ENCODE measurements at regions not wholly inside any gene's neighbourhood (a gene's known extent, or its start where the extent isn't known, plus 50 kb on each side); places are given as distances from the start of the nearest gene placed in this dataset.
"Not testable (repeated sequence)": the region's sequence is repeated elsewhere in the genome, so short reads cannot be mapped to it uniquely, and the experiment has no call there.

DNA sequence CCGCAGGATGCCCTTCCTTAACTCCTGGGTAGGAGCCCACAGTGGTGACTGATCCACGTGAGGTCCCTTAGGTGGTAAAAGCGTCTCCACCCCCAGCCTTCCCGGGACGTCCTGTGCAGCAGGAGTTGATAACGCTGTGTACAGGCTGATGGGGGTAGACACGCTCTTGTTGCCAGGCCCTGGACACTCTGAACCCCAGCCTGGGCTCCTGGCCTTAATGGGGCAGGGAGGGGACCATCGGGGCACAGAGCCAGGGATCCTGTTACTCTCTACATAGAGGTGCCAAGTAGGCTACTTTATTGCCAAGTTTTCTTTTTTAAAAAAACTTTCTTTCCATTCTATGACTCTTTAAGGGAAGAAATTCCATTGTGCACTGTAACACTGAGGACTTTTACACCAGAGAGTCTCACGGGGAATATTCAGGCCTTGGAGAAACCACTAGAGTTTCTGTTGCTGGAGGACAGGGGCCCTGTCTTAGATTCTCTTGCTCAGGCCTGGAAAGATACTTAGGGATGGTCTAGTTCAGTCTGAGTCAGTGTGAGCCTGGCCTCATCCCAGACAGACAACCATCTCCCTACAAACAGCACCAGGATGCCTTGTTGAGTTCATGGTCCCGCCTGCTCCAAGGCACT lies 104.3 kb upstream of the RNU6-1 start:
- in situ Hi-C loops (cut with HindIII; ENCODE audit: low sequenced_read_pairs) = no loop called here

DNA sequence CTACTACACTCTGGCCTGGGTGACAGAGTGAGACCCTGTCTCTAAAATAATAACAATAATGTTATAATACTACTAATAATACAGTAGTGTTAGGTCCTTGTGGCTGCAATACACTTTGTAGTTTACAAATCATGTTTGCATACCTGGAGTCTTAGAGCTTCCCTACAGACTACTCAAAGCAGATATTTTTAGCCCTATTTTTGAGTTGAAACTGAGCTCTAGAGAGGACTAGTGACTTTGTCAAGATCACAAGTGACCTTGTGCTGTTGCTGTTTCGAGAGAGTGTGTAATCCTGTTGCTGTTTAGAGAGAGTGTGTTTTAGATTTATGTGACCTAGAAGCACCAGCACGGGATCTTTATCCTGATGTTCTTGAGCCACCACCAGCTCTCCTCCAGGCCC lies 105.3 kb upstream of the RNU6-1 start:
- in situ Hi-C loops (cut with HindIII; ENCODE audit: low sequenced_read_pairs) = no loop called here

DNA sequence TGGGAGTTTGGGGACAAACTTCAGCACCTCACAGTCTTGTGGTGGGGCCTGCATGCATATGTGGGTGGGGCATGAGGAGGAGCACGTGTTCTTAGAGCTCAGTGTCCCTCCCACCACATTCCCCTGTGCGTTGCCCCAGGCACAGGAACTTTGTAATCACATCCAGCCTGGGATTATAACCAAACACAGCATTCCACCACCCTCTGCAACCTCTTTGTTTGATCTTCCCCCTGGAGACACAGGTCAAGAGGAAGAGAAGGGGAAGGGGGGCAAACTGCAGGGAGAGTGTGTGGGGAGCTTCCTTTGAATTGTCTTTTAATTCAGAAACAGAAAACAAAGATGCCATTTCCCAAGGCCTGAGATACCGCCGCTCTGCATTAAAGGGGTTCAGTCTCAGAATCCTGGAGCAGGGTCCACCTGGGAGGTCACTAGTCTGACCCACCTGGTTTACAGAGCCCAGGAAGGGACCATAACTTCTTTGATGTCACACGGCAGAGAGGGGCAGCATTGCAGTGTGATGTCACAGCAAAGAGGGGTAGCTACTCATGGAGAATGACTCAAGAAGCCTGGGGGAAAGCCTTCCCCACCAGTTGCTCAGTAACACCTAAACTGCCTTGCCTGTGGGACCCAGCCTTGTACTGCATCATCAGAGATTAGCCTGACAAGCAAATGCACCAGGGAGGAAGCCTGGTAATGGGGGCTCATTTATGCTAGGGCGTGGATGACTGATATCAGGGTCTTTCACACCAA lies 106.3 kb upstream of the RNU6-1 start:
- in situ Hi-C loops (cut with HindIII; ENCODE audit: low sequenced_read_pairs) = no loop called here

DNA sequence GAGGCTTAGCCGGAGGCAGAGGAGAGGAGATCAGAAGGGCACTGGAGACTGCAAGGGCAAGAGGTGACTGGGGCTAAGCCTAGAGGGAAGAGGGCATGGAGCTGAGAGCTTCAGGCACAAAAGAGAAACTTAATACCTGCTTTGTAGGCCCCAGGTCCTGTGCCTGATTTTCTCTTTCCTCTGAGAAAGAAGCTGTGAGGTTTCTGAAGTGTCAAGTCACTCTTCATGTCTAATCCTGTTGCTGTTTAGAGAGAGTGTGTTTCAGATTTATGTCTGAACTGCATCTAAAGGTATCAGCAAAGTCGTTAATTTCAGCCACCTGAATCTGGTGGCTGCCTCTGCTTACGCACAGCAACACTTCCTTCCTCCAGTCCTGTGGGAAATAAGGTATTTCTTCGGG lies 106.9 kb upstream of the RNU6-1 start:
- in situ Hi-C loops (cut with HindIII; ENCODE audit: low sequenced_read_pairs) = no loop called here

DNA sequence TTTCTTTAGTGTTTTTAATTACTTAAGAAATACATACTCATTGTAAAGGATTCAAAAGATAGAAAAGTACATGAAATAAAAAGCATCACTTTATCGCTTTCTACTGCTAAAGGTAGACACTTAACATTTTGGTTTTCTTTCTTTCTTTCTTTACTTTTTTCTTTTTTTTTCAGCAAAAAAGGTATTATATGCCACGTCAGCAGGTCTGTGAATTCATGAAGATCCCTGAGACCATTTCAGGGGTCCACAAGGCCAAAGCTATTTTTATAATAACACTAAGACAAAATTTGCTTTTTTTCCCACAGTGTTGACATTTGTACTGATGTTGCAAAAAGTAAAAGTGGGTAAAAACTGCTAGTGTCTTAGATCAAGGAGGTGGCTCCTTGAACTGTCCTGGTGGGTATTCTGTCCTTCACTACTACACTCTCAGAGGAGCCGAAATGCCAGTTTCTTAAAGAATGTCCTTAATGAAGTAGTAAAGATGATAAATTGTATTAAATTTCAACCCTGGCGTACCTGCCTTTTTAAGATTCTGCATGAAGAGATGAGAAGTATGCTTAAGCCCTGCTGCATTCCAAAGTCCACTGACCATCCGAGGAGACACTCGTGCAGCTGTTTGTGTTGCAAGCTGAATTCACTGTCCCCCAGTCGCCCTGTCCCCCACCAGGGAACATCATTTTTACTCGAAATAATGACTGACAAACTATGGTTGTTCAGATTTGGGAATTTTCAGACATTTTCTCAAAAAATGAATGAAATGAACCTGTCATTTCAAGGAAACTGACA lies 106.7 kb upstream of the PIAS1 start:
- in situ Hi-C loops (cut with HindIII; ENCODE audit: low sequenced_read_pairs) = no loop called here

DNA sequence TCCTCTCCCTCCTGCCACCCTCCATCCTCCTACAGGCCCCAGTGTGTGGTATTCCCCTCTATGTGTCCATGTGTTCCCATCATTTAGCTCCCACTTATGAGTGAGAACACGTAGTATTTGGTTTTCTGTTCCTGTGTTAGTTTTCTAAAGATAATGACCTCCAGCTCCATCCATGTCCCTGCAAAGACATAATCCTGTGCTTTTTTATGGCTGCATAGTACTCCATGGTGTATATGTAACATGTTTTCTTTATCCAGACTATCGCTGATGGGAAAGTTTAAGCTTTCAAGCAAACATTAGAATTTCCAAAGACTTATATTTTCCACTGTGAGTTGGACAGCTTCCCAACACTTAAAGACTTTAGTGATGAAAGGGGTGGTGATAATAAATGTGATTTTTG lies 105.9 kb upstream of the PIAS1 start:
- in situ Hi-C loops (cut with HindIII; ENCODE audit: low sequenced_read_pairs) = no loop called here

DNA sequence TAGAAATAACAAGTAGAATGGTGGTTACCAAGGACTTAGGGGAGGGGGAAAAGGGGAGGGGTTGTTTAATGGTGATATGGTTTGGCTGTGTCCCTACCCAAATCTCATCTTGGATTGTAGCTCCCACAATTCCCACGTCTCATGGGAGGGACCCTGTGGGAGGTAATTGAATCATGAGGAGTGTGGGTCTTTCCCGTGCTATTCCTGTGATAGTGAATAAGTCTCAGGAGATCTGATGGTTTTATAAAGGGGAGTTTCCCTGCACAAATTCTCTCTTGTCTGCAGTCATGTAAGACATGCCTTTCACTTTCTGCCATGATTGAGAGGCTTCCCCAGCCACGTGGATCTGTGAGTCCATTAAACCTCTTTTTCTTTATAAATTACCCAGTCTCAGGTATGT lies 102.9 kb upstream of the PIAS1 start:
- in situ Hi-C loops (cut with HindIII; ENCODE audit: low sequenced_read_pairs) = not testable (repeated sequence)

DNA sequence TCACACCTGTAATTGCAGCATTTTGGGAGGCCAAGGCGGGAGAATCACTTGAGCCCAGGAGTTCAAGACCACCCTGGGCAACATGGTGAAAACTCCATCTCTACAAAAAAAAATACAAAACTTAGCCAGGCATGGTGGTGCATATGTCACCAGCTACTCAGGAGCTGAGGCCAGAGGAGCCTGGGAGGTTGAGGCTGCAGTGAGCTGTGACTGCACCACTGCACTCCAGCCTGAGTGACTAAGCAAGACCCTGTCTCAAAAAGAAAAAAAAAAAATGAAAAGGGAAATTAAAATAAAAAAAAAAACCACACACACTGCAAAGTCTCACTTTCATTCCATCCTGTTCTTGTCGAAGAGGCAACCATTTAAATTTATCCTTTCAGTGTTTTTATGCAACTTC lies 100.8 kb upstream of the PIAS1 start:
- in situ Hi-C loops (cut with HindIII; ENCODE audit: low sequenced_read_pairs) = no loop called here

GRCh38 chr15:67955252-67955651 lies 98.9 kb upstream of the PIAS1 start:
- in situ Hi-C loops (cut with HindIII; ENCODE audit: low sequenced_read_pairs) = no loop called here

DNA sequence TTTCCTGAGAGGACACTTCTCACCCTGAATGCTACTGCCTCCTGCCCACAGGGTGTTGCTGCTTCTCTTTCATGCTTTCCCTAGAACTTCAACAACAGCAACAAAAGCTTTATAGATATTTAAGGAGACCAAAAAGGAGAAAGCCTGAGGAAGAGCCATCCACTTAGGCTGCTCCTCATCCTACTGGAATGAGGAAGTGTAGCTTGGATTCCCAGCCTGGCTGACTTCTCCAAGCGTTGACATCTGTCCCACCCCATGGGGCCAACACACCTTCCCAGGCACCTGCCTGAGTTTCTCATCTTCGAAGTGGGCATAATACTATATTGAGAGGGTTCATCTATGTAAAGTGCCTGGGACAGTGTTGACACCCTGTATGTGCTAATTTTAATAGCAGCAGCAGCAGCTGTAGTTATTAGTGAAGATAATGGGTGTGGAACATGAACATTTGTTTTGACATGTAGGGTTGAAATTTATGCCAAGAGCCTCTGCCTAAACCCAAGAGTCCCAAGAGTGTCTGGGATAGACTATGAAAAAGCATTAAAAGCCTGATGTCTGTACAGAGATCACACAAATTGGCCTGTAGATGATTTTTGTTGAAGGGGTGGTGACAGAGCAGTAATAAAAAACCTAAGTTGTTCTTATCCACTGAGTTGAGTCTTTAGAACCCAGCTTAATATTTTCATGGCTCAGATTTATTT lies 96.5 kb upstream of the PIAS1 start:
- in situ Hi-C loops (cut with HindIII; ENCODE audit: low sequenced_read_pairs) = no loop called here

GRCh38 chr15:67967871-67968431 lies 86.2 kb upstream of the PIAS1 start:
- in situ Hi-C loops (cut with HindIII; ENCODE audit: low sequenced_read_pairs) = no loop called here

GRCh38 chr15:67968564-67968963 lies 85.6 kb upstream of the PIAS1 start:
- in situ Hi-C loops (cut with HindIII; ENCODE audit: low sequenced_read_pairs) = no loop called here

GRCh38 chr15:67968966-67969365 lies 85.1 kb upstream of the PIAS1 start:
- in situ Hi-C loops (cut with HindIII; ENCODE audit: low sequenced_read_pairs) = no loop called here

GRCh38 chr15:67969892-67970291 lies 84.2 kb upstream of the PIAS1 start:
- in situ Hi-C loops (cut with HindIII; ENCODE audit: low sequenced_read_pairs) = no loop called here

DNA sequence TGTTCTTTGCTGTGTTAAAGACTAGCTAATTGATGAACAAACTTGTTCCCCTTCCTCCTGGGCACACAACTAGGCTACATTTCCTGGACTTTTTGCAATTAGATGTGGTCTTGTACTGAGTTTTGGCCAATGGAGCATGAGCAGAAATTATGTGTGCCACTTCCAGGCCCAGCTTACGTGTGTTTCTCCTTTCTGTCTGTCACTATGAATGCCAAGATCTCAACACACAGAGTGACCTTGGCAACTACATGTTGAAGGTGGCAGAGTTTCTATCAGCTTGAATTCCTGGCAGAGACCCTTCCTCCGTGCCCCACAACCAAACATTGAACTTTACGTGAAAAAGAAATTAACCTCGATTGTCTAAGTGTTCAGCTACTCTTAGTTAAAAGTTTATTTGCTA lies 81.7 kb upstream of the PIAS1 start:
- in situ Hi-C loops (cut with HindIII; ENCODE audit: low sequenced_read_pairs) = no loop called here

GRCh38 chr15:67973846-67974245 lies 80.3 kb upstream of the PIAS1 start:
- in situ Hi-C loops (cut with HindIII; ENCODE audit: low sequenced_read_pairs) = no loop called here

DNA sequence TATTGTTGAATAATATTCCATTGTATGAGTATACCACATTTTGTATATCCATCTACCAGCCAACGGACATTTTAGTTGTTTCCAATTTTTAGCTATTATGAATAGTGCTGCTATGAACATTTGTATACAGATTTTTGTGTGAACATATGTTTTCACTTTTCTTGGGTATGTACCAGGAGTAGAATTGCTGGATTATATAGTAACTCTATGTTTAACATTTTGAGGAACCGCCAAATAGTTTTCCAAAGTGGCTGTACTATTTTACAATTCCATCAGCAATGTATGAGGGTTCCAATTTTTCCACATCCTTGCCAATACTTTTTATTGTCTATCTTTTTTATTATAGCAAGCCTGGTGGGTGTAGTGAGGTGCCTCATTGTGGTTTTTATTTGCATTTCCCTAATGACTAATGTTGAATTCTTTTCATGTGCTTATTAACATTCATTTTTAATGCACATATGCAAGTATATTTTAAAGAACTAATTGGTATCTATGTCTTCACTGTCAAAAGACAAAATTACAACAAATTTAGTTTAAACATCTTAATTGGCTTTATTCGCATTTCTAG lies 77.5 kb upstream of the PIAS1 start:
- in situ Hi-C loops (cut with HindIII; ENCODE audit: low sequenced_read_pairs) = no loop called here

DNA sequence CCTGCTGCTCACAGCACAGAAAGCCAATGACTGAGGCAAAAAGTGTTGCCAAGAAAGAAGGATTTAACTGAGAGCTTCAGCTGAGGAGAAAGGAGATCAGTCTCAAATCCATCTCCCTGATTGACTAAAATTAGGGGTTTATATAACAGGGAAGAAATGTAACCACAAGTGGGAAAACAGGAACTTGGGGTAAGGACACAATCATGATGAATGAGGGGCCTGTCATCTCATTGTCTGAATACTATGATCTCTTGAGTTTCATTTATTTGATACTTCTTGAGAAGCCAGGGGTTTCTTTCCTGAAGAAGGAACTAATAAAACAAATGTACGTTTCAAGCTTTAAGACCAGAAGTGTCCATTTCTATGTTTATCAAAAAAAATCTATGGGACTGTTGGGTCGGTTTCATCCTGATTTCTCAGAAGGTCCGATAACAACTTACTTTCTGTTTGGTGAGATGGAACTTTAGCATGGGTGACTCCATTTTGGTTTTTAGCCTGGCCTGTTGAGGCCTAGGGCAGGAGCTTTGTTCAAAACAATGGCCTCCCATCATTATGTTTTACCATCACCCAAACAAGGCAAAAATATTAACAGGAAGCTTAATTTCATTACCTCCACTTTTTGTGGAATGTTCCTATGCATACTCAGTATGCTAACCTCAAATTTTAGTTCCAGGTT lies 76.6 kb upstream of the PIAS1 start:
- in situ Hi-C loops (cut with HindIII; ENCODE audit: low sequenced_read_pairs) = no loop called here

GRCh38 chr15:67979281-67979680 lies 74.8 kb upstream of the PIAS1 start:
- in situ Hi-C loops (cut with HindIII; ENCODE audit: low sequenced_read_pairs) = no loop called here

DNA sequence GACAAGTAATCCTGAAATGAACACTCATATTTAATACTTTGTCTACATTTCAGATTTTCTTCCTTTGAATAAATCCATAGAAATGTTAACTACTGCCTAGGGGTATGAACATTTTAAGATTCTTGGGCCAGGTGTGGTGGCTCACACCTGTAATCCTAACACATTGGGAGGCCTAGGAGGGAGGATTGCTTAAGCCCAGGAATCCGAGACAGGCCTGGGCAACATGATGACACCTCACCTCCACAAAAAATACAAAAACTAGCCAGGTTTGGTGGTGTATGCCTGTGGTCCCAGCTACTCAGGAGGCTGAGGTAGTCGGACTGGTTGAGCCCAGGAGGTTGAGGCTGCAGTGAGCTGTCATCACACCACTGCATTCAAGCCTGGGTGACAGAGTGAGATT lies 73.9 kb upstream of the PIAS1 start:
- in situ Hi-C loops (cut with HindIII; ENCODE audit: low sequenced_read_pairs) = no loop called here

All from endothelial cell of hepatic sinusoid (primary cell).